ENCODE measurements at regions not wholly inside any gene's neighbourhood (a gene's known extent, or its start where the extent isn't known, plus 50 kb on each side); places are given as distances from the start of the nearest gene placed in this dataset.

DNA sequence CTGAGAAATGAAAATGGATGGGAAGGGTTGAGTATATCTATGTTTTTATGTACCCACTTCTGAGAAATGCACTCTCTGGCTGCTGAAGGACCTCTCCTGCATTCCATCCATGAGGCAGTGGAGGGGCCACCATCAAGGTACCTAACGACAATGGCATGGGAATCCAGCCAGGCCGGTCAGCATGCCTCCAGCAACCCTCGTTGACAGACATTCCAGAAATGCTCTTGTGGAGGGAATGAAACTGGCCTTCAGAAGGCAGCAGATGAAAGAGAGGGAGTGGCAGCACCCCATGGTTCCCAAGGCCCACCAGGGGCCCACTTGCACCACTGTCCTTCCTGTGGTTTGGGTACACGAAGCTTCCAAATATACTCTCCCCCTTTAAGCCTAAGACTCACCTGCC lies 269.0 kb downstream of the ARHGAP12 start:
- ATAC-seq (no peak), DNase-seq (no peak)
- no peaks in the 10 kb centered on the region for H3K27me3 ChIP-seq (ENCODE audit: low read length)
- TF ChIP-seq EZH2 (IDR thresholded peaks at IDR 0.05; ENCODE audit: low read length, unreplicated experiment) (no peak), EZH2phosphoT487 (IDR thresholded peaks at IDR 0.05; ENCODE audit: borderline replicate concordance, low read length) (no peak)
- TF ChIP-seq, protein P1, sequence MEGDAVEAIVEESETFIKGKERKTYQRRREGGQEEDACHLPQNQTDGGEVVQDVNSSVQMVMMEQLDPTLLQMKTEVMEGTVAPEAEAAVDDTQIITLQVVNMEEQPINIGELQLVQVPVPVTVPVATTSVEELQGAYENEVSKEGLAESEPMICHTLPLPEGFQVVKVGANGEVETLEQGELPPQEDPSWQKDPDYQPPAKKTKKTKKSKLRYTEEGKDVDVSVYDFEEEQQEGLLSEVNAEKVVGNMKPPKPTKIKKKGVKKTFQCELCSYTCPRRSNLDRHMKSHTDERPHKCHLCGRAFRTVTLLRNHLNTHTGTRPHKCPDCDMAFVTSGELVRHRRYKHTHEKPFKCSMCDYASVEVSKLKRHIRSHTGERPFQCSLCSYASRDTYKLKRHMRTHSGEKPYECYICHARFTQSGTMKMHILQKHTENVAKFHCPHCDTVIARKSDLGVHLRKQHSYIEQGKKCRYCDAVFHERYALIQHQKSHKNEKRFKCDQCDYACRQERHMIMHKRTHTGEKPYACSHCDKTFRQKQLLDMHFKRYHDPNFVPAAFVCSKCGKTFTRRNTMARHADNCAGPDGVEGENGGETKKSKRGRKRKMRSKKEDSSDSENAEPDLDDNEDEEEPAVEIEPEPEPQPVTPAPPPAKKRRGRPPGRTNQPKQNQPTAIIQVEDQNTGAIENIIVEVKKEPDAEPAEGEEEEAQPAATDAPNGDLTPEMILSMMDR (conservative IDR thresholded peaks at IDR 0.05; ENCODE audit: low read depth, low read length), result no peak
- H3K9me2 ChIP-seq (replicated peaks; ENCODE audit: low read length), result no peaks in the 10 kb centered on the region
- H3K9ac ChIP-seq (ENCODE audit: low read length), result no peak overlapping the region
- intact Hi-C loops (cut with micrococcal nuclease), result no loop called here
- H4K20me1 ChIP-seq (ENCODE audit: low read length), result no peaks in the 10 kb centered on the region
- ChIA-PET CTCF (no interaction called here), POLR2A (ENCODE audit: unreplicated experiment) (no interaction called here)
- no peak overlapping the region for H3K4me2 ChIP-seq (ENCODE audit: low read length)
- H3K79me2 ChIP-seq (ENCODE audit: low read length), result no peaks in the 10 kb centered on the region
- no peak overlapping the region for H3K27ac ChIP-seq (ENCODE audit: low read length)
- no peaks in the 10 kb centered on the region for H3F3A ChIP-seq (ENCODE audit: low read length, unreplicated experiment)
- H2AFZ ChIP-seq (ENCODE audit: low read length), result no peak overlapping the region
- no peaks in the 10 kb centered on the region for H3K36me3 ChIP-seq (ENCODE audit: low read depth, low read length)
- H3K9me3 ChIP-seq (ENCODE audit: low read length), result no peaks in the 10 kb centered on the region
- H3K4me3 ChIP-seq (ENCODE audit: low read length), result no peak overlapping the region
- H3K4me1 ChIP-seq (ENCODE audit: insufficient read depth, low read length), result no peaks in the 10 kb centered on the region
- BruUV-seq (replicated peaks), result no TSS peak

DNA sequence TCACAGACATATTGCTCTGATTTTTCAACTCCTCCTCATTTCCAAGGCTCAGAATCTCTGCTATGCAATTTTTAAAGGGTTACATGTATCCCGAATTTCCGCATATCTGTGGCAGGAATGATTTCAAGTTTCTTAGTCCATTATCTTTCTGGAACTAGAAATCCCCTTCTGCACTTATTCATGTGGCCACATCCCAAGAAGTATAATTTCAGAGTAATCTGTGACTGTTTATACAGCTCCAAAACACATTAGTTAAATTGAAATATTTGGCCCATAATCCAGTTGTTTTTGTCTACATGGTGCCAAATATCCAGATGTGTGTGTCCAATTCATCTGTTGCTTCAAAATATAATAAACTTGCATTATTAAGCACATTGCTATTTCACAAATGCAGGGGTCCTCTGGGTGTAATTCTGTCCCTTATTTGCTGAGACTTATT lies 271.2 kb downstream of the ARHGAP12 start:
- H3K4me2 ChIP-seq (ENCODE audit: low read length), result no peak overlapping the region
- H3K9me3 ChIP-seq (ENCODE audit: low read length), result no peaks in the 10 kb centered on the region
- H3F3A ChIP-seq (ENCODE audit: low read length, unreplicated experiment), result no peaks in the 10 kb centered on the region
- H2AFZ ChIP-seq (ENCODE audit: low read length), result no peak overlapping the region
- DNase-seq (no peak), ATAC-seq (no peak)
- no peaks in the 10 kb centered on the region for H3K4me1 ChIP-seq (ENCODE audit: insufficient read depth, low read length)
- no TSS peak for BruUV-seq (replicated peaks)
- TF ChIP-seq EZH2phosphoT487 (IDR thresholded peaks at IDR 0.05; ENCODE audit: borderline replicate concordance, low read length) (no peak), EZH2 (IDR thresholded peaks at IDR 0.05; ENCODE audit: low read length, unreplicated experiment) (no peak)
- TF ChIP-seq, protein P1 (conservative IDR thresholded peaks at IDR 0.05; ENCODE audit: low read depth, low read length), result no peak
- no peak overlapping the region for H3K27ac ChIP-seq (ENCODE audit: low read length)
- no peak overlapping the region for H3K9ac ChIP-seq (ENCODE audit: low read length)
- H3K27me3 ChIP-seq (ENCODE audit: low read length), result no peaks in the 10 kb centered on the region
- POLR2A ChIA-PET (ENCODE audit: unreplicated experiment), result no interaction called here
- no peaks in the 10 kb centered on the region for H3K9me2 ChIP-seq (replicated peaks; ENCODE audit: low read length)
- no peaks in the 10 kb centered on the region for H4K20me1 ChIP-seq (ENCODE audit: low read length)
- H3K36me3 ChIP-seq (ENCODE audit: low read depth, low read length), result no peaks in the 10 kb centered on the region
- no peak overlapping the region for H3K4me3 ChIP-seq (ENCODE audit: low read length)
- intact Hi-C loops (cut with micrococcal nuclease), result no loop called here
- H3K79me2 ChIP-seq (ENCODE audit: low read length), result no peaks in the 10 kb centered on the region
- CTCF ChIA-PET, result no interaction called here

DNA sequence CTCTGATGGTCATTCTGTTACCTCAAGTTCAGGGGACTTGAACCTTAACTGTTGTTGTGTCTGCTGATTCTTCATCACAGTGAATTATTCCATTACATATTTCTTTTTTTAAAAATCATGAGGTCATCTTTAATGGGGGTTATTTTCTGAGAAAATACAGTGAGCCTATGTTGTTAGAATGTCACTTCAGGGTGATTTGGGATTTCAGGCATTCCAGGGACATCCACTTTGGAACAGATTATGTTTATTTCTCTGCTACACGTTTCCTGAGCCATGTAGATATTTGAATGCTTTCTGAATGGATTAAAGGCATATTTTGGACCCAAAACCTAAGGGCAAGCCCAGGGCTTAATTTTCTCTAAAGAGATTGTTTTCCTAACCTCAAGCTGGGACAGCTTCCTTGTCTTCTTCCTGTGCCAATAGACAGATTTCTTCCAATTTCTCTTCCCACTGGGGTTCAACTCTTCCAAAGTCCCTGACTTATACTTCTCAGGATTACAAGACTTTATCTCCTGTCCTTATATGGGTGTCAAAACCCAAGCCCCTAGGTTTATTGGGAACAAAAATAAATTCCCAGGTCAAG lies 271.7 kb downstream of the ARHGAP12 start:
- H3K9me2 ChIP-seq (replicated peaks; ENCODE audit: low read length), result no peaks in the 10 kb centered on the region
- H3K27ac ChIP-seq (ENCODE audit: low read length), result no peak overlapping the region
- no peaks in the 10 kb centered on the region for H4K20me1 ChIP-seq (ENCODE audit: low read length)
- H3F3A ChIP-seq (ENCODE audit: low read length, unreplicated experiment), result no peaks in the 10 kb centered on the region
- H3K9me3 ChIP-seq (ENCODE audit: low read length), result no peaks in the 10 kb centered on the region
- H3K36me3 ChIP-seq (ENCODE audit: low read depth, low read length), result no peaks in the 10 kb centered on the region
- TF ChIP-seq, protein P1 (conservative IDR thresholded peaks at IDR 0.05; ENCODE audit: low read depth, low read length), result no peak
- no peak for TF ChIP-seq EZH2phosphoT487 (IDR thresholded peaks at IDR 0.05; ENCODE audit: borderline replicate concordance, low read length)
- TF ChIP-seq EZH2 (IDR thresholded peaks at IDR 0.05; ENCODE audit: low read length, unreplicated experiment), result no peak
- no peaks in the 10 kb centered on the region for H3K4me1 ChIP-seq (ENCODE audit: insufficient read depth, low read length)
- CTCF ChIA-PET, result no interaction called here
- no peaks in the 10 kb centered on the region for H3K27me3 ChIP-seq (ENCODE audit: low read length)
- POLR2A ChIA-PET (ENCODE audit: unreplicated experiment), result no interaction called here
- H2AFZ ChIP-seq (ENCODE audit: low read length), result no peak overlapping the region
- BruUV-seq (replicated peaks), result no TSS peak
- no peaks in the 10 kb centered on the region for H3K79me2 ChIP-seq (ENCODE audit: low read length)
- intact Hi-C loops (cut with micrococcal nuclease), result no loop called here
- ATAC-seq (no peak), DNase-seq (no peak)
- H3K4me3 ChIP-seq (ENCODE audit: low read length), result no peak overlapping the region
- H3K4me2 ChIP-seq (ENCODE audit: low read length), result no peak overlapping the region
- no peak overlapping the region for H3K9ac ChIP-seq (ENCODE audit: low read length)

Data from PC-3 (cell line).